Midbrain (tissue), 1 donor: ENCODE measurements at regions not wholly inside any gene's neighbourhood (a gene's known extent, or its start where the extent isn't known, plus 50 kb on each side); places are given as distances from the start of the nearest gene placed in this dataset.

Source experiments
- DNase-seq: peaks from one replicate; lab custom pipeline; 2025; lab: John Stamatoyannopoulos, UW

GRCh38 chr3:117941015-117941414 lies 1093.6 kb downstream of the IGSF11 start:
- DNase-seq: no peak

- DNase-seq: no peak
Measured at GRCh38 chr3:117941756-117942155, 1092.9 kb downstream of the IGSF11 start.

DNA sequence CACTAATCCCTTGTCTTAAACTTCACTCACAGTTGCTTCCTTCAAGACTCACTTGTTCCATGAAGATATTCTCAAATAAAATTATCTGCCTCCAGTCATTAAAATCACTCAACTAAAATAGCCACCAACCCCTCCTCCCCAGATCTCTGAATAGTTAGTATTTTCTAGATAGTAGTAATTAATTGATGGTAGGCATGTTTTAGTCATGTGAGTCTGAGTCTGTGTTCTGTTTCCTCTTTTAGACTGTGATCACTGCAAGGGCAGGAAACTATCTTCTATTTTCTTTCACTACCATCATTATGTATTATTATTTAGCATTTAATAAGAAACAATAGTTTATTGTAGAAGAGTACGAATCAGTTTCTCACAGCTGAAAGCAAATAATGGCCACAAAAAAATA lies 1080.5 kb downstream of the IGSF11 start:
- DNase-seq: no peak

DNA sequence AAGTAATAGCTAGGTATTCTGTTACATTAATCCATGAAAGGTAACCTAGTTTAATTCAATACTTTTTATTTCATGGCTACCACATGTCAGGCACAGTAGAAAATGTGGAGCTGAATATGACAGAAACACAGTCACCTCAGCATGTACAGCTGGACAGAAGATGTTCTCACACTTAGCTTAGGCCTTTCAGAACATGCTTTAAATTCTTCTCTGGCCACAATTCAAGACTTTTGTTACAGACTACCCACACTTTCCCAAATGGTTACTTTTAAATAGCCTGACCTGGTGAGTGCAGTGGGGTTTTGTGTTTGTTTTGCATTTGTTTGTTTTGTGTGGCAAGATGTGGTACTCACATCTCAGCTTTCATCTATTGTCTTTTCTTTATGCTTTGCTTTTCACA lies 1079.5 kb downstream of the IGSF11 start:
- DNase-seq: no peak

DNA sequence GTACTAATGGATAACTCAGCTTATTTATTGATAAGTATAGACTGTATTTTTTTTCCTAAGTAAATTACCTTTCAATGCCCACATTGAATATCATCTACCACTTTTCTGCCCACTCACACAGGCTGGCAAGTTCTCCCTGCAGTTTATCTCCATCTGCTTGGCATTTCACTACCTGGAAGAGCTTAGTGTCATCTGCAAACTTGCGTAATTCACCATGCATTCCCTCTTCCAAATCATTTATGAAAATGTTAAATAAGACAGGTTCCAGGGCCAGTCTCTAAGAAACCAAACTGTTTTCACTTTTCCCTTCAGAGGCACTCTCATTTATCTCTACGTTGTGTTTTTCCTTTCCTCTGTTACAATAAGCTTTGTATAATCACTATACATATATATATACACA lies 1076.6 kb downstream of the IGSF11 start:
- DNase-seq: no peak

DNA sequence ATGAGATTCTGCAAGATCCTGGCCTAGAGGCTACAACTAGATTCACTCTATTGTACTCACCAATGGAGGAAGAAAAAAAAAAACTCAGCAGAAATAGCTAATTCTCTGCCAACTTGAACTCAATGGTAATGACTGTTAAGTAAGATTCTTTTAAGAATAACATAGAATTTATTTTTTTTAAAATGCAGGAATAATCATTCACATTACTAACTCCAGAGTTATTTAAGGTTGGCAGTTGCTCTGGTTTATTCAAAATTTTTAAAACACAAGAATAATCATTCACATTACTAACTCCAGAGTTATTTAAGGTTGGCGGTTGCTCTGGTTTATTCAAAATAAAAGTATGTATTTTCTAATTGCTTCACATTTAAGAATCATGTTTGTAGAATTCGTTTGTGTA lies 1071.9 kb downstream of the IGSF11 start:
- no peak for DNase-seq

GRCh38 chr3:117963858-117964257 lies 1070.8 kb downstream of the IGSF11 start:
- no peak for DNase-seq

- no peak for DNase-seq
Measured at GRCh38 chr3:117964814-117965213, 1069.8 kb downstream of the IGSF11 start.

DNA sequence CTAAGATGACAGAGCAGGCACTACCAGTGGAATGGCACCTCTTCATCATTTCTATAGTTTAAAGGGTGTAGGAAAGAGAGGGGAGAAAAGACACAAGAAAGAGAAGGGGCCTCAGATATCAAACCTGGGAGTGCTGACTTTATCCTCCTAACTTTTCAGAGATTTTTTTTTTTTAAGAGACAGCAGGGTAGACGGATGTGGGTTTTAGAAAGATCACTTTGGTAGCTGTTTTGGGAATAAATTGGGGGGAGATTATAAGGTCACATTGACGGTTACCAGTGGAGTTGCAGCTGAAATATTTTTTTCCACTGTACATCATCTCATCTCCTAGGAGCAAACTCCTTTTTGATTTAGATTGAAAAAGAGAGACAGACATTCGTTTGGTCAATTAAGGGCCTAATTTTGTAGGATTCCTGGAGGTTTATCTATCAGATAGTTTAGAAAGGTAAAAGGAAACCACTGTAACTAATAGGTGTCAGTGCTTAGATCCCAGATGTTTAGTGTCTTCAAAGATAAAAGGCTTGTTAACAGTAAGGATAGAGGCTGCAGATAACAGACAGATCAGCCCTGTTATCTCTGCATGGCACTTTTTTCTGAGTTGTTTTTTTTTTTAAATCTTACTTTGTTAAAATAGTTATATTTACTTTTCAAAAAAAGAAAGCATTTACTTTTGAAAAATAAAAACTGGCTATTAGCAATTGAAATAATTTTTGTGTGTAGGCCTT lies 1057.0 kb downstream of the IGSF11 start:
- no peak for DNase-seq

- no peak for DNase-seq
Measured at GRCh38 chr3:117979466-117979865, 1055.2 kb downstream of the IGSF11 start.

- no peak for DNase-seq
Measured at GRCh38 chr3:117987256-117987655, 1047.4 kb downstream of the IGSF11 start.

GRCh38 chr3:117989982-117990381 lies 1044.7 kb downstream of the IGSF11 start:
- DNase-seq: no peak

GRCh38 chr3:117990627-117991026 lies 1044.0 kb downstream of the IGSF11 start:
- no peak for DNase-seq

- peak; percentile 50 for DNase-seq
Measured at GRCh38 chr3:117995842-117996437, 1038.7 kb downstream of the IGSF11 start.

DNA sequence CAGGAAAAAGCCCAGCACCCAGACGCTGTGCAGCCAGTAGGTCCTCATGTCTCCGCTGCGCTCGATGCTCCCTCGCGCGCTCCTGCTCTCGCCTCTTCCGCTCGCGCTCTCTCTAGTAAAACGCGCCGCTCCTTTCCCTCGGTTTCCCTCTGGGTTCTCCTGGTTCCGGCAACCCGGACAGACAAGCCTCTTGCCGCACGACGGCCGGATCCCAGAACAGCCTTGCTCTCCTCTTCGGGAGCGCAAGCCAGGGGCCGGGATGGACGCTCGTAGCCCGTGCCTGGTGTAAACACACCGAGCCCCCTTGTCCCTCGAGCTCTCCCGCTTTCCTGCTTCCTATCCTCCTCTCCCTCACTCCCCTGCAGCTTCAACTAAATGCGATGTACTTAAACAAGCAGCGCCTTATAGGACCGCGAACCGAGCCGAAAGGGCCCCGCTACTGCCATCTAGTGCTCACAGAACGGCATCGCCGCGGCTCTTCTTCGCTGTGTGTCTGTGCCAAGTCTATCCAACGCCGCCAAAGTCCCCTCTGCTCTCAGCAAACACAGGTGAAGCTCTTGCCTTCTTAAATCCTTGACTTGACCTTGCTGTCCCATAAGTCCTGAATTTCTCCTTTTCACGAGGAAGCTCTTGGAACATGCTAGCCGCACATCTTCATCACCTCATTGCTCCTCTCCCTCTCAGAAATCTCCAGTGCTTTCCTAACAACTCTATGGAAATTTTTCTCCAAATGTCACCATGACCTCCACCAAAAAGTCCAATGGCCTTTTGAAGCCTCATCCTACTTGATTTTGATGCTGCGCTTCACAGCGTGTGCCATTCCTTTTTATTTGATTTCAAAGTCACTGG lies 1037.2 kb downstream of the IGSF11 start:
- DNase-seq: peak; percentile 91

- no peak for DNase-seq
Measured at GRCh38 chr3:117998071-117998470, 1036.6 kb downstream of the IGSF11 start.

DNA sequence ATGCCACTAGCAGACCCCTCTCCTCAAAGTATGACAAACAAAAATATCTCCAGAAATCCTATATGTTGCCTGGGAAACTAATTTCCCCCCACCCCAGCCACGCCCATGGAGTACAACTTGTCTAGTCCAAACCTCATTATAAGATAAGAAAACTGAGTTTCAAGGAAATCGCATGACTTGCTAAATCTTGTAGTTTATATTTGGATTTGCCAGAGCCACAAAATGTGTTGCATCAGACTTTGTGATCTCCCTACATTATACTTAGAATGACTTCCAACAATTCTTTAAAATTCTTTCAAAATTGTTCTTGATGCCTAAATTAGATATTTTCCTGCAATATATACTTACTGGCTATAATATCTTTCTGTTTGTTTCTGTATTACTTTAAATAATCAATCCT lies 1034.4 kb downstream of the IGSF11 start:
- DNase-seq: no peak

GRCh38 chr3:118001380-118001779 lies 1033.3 kb downstream of the IGSF11 start:
- no peak for DNase-seq

DNA sequence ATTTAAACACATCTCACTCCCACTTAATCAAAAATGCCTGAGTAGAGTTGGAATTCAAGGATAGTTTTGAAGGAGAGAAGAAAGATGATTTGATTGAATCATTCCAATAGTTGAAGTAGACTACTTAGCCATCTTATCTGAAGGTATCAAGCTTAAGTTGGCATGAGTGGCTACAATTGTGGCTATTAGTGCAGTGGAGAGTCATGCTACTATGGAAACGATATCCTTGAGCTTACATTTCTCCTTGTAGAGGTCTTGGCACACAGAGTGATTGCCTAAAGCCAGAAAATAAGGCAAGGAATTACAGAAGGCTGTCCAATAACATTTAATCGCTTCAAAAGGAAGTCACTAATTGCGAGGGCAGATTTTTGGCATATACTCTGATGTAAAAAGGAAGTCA lies 1022.7 kb downstream of the IGSF11 start:
- no peak for DNase-seq

- no peak for DNase-seq
Measured at GRCh38 chr3:118029049-118029448, 1005.6 kb downstream of the IGSF11 start.

DNA sequence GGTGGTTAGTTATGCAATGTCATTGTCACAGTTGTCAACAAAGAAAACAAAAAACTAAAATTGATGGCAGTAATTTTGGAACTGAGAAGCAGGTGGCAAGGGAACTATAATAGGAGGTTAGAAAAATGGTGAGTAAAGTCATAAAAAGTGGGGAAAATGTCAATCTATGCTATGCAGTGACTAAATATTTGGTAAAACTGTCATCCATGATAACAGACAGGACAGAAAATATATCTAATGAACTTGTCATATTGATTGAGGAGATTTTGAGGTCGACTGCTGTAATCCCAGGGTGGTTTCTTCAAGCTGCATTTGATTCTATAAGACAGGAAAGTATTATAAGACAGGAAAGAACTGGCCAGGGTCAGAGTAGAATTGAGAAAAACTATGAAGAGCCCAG lies 998.4 kb downstream of the IGSF11 start:
- DNase-seq: no peak

DNA sequence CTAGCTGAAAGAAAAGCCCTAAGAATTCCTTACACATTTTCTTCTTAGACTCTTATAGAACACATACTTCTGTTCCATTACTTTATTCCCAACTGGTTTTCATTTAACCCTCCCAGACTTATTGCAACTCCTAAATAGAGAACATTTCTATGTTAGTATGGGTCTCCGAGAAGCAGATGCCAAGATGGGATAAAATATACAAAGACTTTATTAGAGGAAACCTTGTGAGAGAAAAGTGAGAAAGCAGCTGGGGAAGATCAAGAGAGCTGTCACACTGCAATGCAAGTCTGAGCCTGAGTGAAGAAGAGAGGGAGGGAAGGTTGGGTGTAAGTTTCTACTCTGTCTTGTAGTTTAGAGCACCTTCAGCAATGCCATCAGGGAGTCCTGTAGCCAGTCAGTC lies 979.3 kb downstream of the IGSF11 start:
- DNase-seq: no peak

- DNase-seq: no peak
Measured at GRCh38 chr3:118057086-118057485, 977.6 kb downstream of the IGSF11 start.
